ENCODE measurements at regions not wholly inside any gene's neighbourhood (a gene's known extent, or its start where the extent isn't known, plus 50 kb on each side); places are given as distances from the start of the nearest gene placed in this dataset.

DNA sequence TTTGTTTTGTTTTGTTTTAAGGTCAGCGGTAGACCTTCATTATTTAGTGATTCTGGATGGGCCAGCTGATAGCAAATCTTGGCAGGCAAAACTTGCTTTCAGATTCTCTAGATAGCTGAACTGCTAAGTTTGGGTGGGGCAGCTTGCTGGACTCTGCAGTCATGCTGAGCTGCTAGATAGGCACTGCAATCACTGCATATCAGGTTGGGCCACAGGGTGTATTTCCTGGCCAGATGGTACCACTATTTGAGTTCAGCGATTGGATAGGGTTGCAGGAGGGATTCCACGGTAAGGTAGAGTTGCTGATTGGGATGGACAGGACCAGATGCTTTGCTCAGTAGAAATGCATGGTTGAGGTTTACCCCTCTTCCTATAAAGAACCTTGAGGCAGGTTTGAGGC lies 579.3 kb upstream of the ADGRL4 start:
- TF ChIP-seq, protein P1, sequence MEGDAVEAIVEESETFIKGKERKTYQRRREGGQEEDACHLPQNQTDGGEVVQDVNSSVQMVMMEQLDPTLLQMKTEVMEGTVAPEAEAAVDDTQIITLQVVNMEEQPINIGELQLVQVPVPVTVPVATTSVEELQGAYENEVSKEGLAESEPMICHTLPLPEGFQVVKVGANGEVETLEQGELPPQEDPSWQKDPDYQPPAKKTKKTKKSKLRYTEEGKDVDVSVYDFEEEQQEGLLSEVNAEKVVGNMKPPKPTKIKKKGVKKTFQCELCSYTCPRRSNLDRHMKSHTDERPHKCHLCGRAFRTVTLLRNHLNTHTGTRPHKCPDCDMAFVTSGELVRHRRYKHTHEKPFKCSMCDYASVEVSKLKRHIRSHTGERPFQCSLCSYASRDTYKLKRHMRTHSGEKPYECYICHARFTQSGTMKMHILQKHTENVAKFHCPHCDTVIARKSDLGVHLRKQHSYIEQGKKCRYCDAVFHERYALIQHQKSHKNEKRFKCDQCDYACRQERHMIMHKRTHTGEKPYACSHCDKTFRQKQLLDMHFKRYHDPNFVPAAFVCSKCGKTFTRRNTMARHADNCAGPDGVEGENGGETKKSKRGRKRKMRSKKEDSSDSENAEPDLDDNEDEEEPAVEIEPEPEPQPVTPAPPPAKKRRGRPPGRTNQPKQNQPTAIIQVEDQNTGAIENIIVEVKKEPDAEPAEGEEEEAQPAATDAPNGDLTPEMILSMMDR (IDR thresholded peaks at IDR 0.05) = no peak
- no peak for TF ChIP-seq POLR2A (IDR thresholded peaks at IDR 0.05)

Measured in prostate gland (tissue), 2 donors.